ENCODE measurements at regions not wholly inside any gene's neighbourhood (a gene's known extent, or its start where the extent isn't known, plus 50 kb on each side); places are given as distances from the start of the nearest gene placed in this dataset.

DNA sequence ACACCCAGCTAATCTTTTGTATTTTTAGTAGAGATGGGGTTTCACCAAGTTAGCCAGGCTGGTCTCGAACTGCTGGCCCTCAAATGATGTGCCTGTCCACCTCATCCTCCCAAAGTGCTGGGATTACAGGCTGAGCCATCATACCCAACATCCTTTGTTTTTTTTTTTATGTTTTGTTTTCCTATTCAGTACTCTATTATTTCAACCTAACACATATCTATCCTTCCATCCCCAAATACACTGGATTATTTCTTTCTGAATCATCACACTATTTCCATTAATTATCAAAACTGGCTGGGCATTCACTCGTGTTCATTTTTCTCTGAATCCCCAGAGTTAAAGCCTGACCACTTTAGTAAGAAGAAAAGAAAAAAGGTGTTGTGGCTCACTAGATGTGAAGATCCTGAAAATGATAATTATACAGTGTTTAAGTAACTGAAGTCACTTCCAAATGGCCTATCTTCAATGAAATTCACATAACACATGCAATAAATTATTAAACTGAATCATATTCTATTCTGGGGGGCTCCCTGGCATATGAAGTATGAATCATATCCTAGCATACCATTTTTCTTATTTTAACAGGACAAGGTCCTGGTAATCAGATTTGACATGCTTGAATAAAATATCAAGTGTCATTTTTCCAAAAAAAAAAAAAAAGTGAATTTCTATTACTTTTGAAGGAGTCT, 1754.2 kb downstream of the BRINP3 start:
- TF ChIP-seq, protein P1, sequence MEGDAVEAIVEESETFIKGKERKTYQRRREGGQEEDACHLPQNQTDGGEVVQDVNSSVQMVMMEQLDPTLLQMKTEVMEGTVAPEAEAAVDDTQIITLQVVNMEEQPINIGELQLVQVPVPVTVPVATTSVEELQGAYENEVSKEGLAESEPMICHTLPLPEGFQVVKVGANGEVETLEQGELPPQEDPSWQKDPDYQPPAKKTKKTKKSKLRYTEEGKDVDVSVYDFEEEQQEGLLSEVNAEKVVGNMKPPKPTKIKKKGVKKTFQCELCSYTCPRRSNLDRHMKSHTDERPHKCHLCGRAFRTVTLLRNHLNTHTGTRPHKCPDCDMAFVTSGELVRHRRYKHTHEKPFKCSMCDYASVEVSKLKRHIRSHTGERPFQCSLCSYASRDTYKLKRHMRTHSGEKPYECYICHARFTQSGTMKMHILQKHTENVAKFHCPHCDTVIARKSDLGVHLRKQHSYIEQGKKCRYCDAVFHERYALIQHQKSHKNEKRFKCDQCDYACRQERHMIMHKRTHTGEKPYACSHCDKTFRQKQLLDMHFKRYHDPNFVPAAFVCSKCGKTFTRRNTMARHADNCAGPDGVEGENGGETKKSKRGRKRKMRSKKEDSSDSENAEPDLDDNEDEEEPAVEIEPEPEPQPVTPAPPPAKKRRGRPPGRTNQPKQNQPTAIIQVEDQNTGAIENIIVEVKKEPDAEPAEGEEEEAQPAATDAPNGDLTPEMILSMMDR (IDR thresholded peaks at IDR 0.05 in 8 of 11, conservative IDR thresholded peaks at IDR 0.05 in 3 of 11): no peak
- no peak for TF ChIP-seq POLR2AphosphoS5 (IDR thresholded peaks at IDR 0.05)
- TF ChIP-seq POLR2A (IDR thresholded peaks at IDR 0.05): no peak
